PC-9 (cell line): ENCODE measurements at regions not wholly inside any gene's neighbourhood (a gene's known extent, or its start where the extent isn't known, plus 50 kb on each side); places are given as distances from the start of the nearest gene placed in this dataset.

Source experiments
- EZH2 ChIP-seq: fragments of 200-600 bp; sonication (generic); IDR thresholded peaks from 2 replicates; pipeline ENCODE4 v1.8.0; 2017; ENCODE audit warnings: antibody characterized with exemption, low read depth
- TF ChIP-seq, protein P1 (sequence below): fragments of 200-600 bp; sonication (generic); conservative IDR thresholded peaks from 2 replicates; pipeline ENCODE4 v1.6.1; 2017; ENCODE audit warnings: mixed run types, antibody characterized with exemption, mild to moderate bottlenecking, moderate library complexity

DNA sequence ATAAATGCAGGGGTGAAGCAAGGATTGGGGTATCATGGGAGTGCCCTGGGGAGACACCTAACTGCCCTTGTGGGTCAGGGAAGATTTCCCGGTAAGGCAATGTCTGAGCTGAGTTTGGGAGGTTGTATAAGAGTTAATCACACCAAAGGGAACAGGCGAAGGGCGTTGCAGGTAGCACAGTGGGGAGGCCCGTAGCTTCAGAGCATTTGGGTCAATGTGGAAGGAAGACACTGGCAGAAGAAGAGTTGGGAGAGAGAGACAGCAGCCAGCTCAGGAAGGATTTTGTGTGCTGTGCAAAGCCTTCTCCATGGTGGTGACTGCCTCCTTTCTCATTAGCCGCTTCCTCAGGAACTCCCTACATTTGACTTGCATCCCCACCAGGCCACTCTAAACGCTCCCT lies 80.8 kb upstream of the LEP start:
- TF ChIP-seq, protein P1, sequence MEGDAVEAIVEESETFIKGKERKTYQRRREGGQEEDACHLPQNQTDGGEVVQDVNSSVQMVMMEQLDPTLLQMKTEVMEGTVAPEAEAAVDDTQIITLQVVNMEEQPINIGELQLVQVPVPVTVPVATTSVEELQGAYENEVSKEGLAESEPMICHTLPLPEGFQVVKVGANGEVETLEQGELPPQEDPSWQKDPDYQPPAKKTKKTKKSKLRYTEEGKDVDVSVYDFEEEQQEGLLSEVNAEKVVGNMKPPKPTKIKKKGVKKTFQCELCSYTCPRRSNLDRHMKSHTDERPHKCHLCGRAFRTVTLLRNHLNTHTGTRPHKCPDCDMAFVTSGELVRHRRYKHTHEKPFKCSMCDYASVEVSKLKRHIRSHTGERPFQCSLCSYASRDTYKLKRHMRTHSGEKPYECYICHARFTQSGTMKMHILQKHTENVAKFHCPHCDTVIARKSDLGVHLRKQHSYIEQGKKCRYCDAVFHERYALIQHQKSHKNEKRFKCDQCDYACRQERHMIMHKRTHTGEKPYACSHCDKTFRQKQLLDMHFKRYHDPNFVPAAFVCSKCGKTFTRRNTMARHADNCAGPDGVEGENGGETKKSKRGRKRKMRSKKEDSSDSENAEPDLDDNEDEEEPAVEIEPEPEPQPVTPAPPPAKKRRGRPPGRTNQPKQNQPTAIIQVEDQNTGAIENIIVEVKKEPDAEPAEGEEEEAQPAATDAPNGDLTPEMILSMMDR = no peak
- no peak for TF ChIP-seq EZH2
